Activated CD8-positive, alpha-beta memory T cell treated with anti-CD3 and anti-CD28 coated beads, Interleukin-2, amount 50 U/mL, for 4 hours (primary cell): ENCODE measurements at regions not wholly inside any gene's neighbourhood (a gene's known extent, or its start where the extent isn't known, plus 50 kb on each side); places are given as distances from the start of the nearest gene placed in this dataset.
"Not testable (repeated sequence)": the region's sequence is repeated elsewhere in the genome, so short reads cannot be mapped to it uniquely, and the experiment has no call there.

ENCODE experiments used
- DNase-seq: peaks from one replicate; pipeline ENCODE4 v3.0.0-alpha.2; 2020

- no peak for DNase-seq
Observed at GRCh38 chr10:33100781-33101391, 142.9 kb upstream of the ITGB1 start.

GRCh38 chr10:33099748-33100147 is 141.7 kb upstream of the ITGB1 start:
- no peak for DNase-seq

GRCh38 chr10:33098951-33099663 is 141.1 kb upstream of the ITGB1 start:
- DNase-seq = no peak

DNA sequence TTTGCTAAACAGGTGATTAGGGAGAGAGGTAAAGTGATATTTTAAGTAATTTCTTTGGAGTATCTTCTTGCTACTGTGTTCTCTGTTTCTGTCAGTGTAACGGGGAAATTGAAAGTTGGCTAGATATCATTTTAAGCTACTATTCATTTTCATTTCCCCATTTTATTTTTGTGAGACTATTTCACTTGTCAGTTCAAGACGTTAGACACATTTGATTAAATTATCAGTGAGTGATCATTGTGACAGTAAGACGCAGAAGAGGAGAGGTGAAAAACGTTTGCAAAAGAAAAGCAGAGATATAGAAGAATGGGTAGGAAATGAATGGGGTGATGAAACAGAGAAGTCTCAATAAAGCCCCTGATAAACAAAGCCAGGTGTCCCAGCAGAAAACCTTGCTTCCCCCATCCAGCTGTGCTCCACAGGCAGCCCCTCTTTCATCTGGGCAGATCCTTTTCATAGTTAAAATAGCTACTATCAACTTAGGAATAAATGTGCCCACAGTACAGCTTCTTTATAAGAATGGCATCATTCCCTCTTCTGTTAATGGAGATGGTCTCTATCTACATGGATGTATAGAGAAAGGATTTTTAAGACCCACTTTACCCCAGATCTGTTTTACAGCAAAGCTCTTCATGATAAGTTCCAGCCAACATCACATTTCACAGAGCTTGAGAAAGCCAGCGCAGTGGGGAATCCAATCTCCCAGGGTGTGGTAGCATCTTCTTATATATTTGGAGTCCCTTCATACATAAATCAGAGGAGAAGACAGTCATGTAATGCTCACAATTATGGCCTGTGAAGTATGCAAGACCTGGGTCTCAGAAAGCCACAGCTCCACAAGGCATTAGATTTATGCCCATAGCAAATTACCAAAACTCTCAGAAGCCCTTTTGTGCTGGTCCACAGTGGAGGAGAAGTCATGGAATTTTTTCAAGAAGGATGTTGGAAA is 138.1 kb upstream of the ITGB1 start:
- no peak for DNase-seq

DNA sequence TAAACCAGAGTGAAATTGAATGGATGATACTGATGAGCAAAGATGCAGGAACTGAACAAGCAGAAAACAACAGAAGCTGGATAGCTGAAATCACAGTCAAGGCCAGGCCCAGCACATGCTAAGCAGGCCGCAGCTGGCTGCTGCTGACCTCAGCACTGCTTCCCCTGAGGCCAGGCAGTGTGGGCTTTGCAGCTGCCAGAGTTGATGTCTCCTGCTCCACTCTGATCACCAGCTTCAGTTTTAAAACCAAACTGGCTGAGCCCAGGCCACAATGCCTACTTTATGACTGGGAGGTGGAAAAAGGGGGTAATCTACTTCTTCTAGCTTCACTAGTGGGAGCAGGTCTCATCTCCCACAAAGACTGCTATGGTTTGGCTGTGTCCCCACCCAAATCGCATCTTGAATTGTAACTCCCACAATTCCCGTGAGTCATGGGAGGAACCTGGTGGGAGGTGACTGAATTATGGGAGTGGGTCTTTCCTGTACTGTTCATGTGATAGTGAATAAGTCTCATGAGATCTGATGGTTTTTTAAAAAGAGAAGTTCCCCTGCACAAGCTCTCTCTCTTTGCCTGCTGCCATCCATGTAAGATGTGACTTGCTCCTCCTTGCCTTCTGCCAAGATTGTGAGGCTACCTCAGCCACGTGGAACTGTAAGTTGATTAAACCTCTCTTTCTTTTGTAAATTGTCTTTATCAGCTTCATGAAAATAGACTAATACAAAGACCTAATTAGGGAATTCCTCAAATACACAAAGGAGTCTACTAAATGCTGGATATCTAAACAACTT is 136.4 kb upstream of the ITGB1 start:
- DNase-seq = no peak

DNA sequence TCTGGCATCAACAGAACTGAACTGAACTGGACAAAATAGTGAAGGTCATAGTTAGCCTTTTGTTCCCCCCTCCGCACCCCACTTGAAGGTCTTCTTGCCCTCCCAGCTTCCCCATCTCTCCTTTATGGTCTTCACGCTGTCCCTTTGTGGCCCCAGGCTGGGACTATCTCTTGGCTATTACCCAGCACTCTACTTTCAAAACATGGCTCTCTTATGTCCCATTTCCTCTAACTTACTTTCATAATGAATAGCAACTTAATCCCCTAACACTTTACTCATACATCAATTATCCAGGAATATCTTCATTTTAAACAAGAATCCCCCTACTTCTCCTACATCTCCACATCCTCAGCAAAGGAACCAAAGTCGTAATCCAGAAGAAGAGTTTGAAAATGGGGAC is 135.3 kb upstream of the ITGB1 start:
- no peak for DNase-seq

GRCh38 chr10:33092596-33092995 is 134.6 kb upstream of the ITGB1 start:
- DNase-seq = no peak

DNA sequence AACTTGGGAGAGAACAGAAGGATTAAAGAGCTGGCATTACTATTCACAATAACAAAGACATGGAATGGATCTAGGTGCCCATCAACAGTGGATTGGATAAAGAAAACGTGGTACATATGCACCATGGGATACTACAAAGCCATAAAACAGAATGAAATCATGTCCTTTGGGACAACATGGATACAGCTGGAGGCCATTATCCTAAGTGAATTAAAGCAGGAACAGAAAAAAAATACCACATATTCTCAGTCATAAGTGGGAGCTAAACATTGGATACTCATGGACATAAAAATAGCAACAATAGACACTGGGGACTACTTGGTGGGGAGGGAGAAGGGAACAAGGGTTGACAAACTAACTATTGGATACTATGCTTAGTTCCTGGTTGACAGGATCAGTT is 133.2 kb upstream of the ITGB1 start:
- DNase-seq = no peak

GRCh38 chr10:33088990-33089389 is 131.0 kb upstream of the ITGB1 start:
- DNase-seq = no peak

- DNase-seq = no peak
Observed at GRCh38 chr10:33087922-33088321, 129.9 kb upstream of the ITGB1 start.

DNA sequence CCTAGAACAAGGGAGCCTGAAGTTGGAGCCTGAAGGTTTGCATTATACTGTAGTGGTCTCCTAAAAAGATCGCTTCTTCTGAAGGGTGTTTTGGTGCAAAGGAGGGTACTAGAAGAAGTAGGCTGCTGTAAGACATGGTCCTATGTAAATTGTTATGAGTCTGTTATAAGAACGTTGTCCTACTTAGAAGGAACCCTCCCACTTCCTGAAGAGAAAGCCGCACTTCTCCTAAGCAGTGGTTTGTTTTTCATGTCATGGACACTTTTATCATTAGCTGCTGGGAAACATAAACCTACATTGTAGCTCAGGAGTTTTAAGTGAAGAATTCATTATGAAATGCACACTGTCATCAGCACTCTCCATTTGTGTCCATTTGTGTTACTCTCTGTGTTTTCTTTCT is 129.1 kb upstream of the ITGB1 start:
- DNase-seq = no peak

DNA sequence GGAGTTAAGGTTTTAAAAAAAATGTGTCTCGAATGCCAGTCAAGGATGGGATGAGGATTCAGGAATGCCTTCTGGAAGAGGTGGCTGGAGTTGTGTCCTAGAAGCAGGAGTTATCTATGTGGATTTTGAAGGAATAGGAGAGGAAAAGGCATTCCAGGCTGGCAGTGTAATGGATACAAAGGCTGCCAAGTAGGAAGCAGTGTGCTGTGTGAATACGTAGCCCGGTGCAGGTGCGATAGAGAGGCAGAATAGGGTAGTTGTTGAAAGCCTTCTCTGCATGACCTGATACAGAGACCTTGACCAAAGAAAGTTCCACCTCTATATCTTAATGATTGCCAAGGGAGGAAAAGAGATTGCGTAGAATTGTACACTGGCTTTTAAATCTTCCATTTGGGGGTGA is 128.1 kb upstream of the ITGB1 start:
- no peak for DNase-seq

DNA sequence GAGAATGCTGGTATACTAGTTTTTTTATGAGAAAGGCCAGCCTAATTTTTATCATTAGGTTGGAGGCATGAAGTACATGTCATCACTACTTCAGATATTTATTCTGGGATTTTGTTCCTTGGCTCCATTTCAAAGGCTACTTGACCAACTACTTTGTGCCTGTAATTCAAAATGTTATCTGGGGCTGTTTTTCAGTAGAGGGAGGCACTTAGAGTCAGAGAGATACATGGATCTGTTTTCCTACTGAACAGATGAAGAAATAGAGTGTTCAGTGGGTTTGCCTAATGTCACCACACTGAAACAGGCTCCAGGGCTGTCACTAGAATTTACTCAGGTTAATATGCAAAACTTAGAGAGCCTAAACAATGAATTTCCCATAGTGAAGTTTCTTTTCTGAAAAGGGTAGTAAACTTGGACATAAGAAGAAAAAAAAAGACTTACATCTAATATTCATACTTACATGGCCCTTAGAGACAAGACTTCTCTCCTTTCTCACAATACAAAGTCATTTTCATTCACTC is 127.3 kb upstream of the ITGB1 start:
- DNase-seq = no peak

- no peak for DNase-seq
Observed at GRCh38 chr10:33084453-33084852, 126.4 kb upstream of the ITGB1 start.

DNA sequence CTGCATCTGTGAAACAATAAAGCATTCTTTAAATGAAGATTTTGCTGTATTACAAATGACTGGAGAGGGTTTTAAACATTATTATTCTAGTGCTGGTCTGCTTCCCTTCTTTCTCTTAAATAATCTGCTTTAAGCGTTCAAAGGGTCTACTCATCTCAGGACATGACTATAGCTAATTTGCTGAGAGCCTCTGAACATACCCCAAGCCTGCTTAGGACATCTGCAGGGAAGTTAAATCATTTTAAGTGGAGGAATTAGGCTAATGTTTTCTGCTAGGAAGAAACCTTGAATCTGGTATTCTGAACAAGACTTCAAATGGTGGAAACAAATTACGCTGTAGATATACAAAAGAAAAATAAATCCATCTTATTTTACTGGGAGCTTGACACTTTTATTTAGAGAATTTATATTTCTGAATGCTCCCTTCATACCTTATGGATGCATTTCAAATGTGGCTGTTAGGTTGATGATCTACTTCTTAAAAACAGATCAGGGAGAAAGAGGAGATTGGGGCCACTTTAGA is 124.4 kb upstream of the ITGB1 start:
- DNase-seq = no peak

GRCh38 chr10:33080467-33080866 is 122.4 kb upstream of the ITGB1 start:
- not testable (repeated sequence) for DNase-seq

- no peak for DNase-seq
Observed at GRCh38 chr10:33074443-33074842, 116.4 kb upstream of the ITGB1 start.

GRCh38 chr10:33073641-33074415 is 115.8 kb upstream of the ITGB1 start:
- DNase-seq = no peak

- DNase-seq = no peak
Observed at GRCh38 chr10:33071857-33072256, 113.8 kb upstream of the ITGB1 start.

- DNase-seq = no peak
Observed at GRCh38 chr10:33070101-33070500, 112.1 kb upstream of the ITGB1 start.

GRCh38 chr10:33067917-33068316 is 109.9 kb upstream of the ITGB1 start:
- DNase-seq = no peak

- no peak for DNase-seq
Observed at GRCh38 chr10:33067481-33067880, 109.5 kb upstream of the ITGB1 start.
